Muscle of back (tissue), 3 donors: ENCODE measurements at regions not wholly inside any gene's neighbourhood (a gene's known extent, or its start where the extent isn't known, plus 50 kb on each side); places are given as distances from the start of the nearest gene placed in this dataset.
"Not testable (repeated sequence)": the region's sequence is repeated elsewhere in the genome, so short reads cannot be mapped to it uniquely, and the experiment has no call there.

ENCODE experiments used
- DNase-seq, 3 donors: peaks; one replicate each; pipeline versions ENCODE4 v3.0.0 to v3.0.0-alpha.2; 2013

- DNase-seq = no peak
Observed at GRCh38 chr3:110938629-110939028, 133.0 kb upstream of the NECTIN3 start.

- no peak for DNase-seq
Observed at GRCh38 chr3:110940055-110940454, 131.6 kb upstream of the NECTIN3 start.

- no peak for DNase-seq
Observed at GRCh38 chr3:110944782-110945181, 126.8 kb upstream of the NECTIN3 start.

- no peak for DNase-seq
Observed at GRCh38 chr3:110946810-110947209, 124.8 kb upstream of the NECTIN3 start.

GRCh38 chr3:110949194-110949593 lies 122.4 kb upstream of the NECTIN3 start:
- not testable (repeated sequence) for DNase-seq

- no peak for DNase-seq
Observed at GRCh38 chr3:110955301-110955880, 116.2 kb upstream of the NECTIN3 start.

- no peak for DNase-seq
Observed at GRCh38 chr3:110956081-110956480, 115.5 kb upstream of the NECTIN3 start.

- no peak for DNase-seq
Observed at GRCh38 chr3:110957247-110958025, 114.2 kb upstream of the NECTIN3 start.

- DNase-seq = no peak
Observed at GRCh38 chr3:110958313-110959147, 113.1 kb upstream of the NECTIN3 start.

- no peak for DNase-seq
Observed at GRCh38 chr3:110965976-110966375, 105.6 kb upstream of the NECTIN3 start.

GRCh38 chr3:110966966-110967663 lies 104.5 kb upstream of the NECTIN3 start:
- DNase-seq = no peak

- no peak for DNase-seq
Observed at GRCh38 chr3:110968076-110968475, 103.5 kb upstream of the NECTIN3 start.

- no peak for DNase-seq
Observed at GRCh38 chr3:110969229-110970211, 102.1 kb upstream of the NECTIN3 start.

- DNase-seq = no peak
Observed at GRCh38 chr3:110971010-110971601, 100.5 kb upstream of the NECTIN3 start.

GRCh38 chr3:110973263-110973895 lies 98.2 kb upstream of the NECTIN3 start:
- DNase-seq = no peak

- no peak for DNase-seq
Observed at GRCh38 chr3:110974902-110975301, 96.7 kb upstream of the NECTIN3 start.

- no peak for DNase-seq
Observed at GRCh38 chr3:110984456-110985250, 87.0 kb upstream of the NECTIN3 start.

- DNase-seq = no peak
Observed at GRCh38 chr3:110989446-110989845, 82.2 kb upstream of the NECTIN3 start.
